ENCODE measurements at regions not wholly inside any gene's neighbourhood (a gene's known extent, or its start where the extent isn't known, plus 50 kb on each side); places are given as distances from the start of the nearest gene placed in this dataset.

- intact Hi-C loops (cut with micrococcal nuclease), result no loop called here
- no peak overlapping the region for H3K27ac Mint-ChIP-seq
- DNase-seq, result no peak
- ATAC-seq (ENCODE audit: low read depth), result no peak
- no peaks in the 10 kb centered on the region for H3K36me3 Mint-ChIP-seq (ENCODE audit: low read depth)
- CTCF ChIA-PET, result no interaction called here
- H3K4me3 Mint-ChIP-seq, result no peak overlapping the region
- no peaks in the 10 kb centered on the region for H3K4me1 Mint-ChIP-seq
- POLR2A ChIA-PET, result no interaction called here
- no peaks in the 10 kb centered on the region for H3K9me3 Mint-ChIP-seq
- TF ChIP-seq CTCF (IDR thresholded peaks at IDR 0.05), result no peak
- H3K27me3 Mint-ChIP-seq, result no peaks in the 10 kb centered on the region
These were observed 50.0 kb upstream of the PASD1 start for GRCh38 chrX:151513472-151513871.

Measured in activated B cell treated with CpG ODN at 0.5 μM for 24 hours (primary cell).